GM23338 (cell line): ENCODE measurements at regions not wholly inside any gene's neighbourhood (a gene's known extent, or its start where the extent isn't known, plus 50 kb on each side); places are given as distances from the start of the nearest gene placed in this dataset.

Source experiments
- ATAC-seq: fragments of 200-7000 bp; cut with Tn5 transposase; 3 replicates; pipeline ENCODE4 v1.9.1; 2020
- DNase-seq: peaks from one replicate; pipeline ENCODE4 v3.0.0-alpha.2; 2015; ENCODE audit warnings: low spot score
- H2AFZ ChIP-seq: fragments of 200-600 bp; sonication (generic); 2 replicates; pipeline ENCODE4 v1.8.0; 2016; ENCODE audit warnings: antibody characterized with exemption, mild to moderate bottlenecking, moderate library complexity
- H3F3A ChIP-seq: fragments of 200-600 bp; sonication (generic); replicated peaks from 2 replicates; pipeline ENCODE4 v1.8.0; 2017; ENCODE audit warnings: antibody characterized with exemption, mixed run types, low read depth
- H3K27ac ChIP-seq: fragments of 200-600 bp; sonication (generic); 2 replicates; pipeline ENCODE4 v1.6.1; 2016; ENCODE audit warnings: low read depth
- H3K27me3 ChIP-seq: fragments of 200-600 bp; sonication (generic); 2 replicates; pipeline ENCODE4 v1.8.0; 2016; ENCODE audit warnings: mild to moderate bottlenecking, mixed run types, moderate library complexity; ENCODE audit not compliant: insufficient read depth
- H3K36me3 ChIP-seq: fragments of 200-600 bp; sonication (generic); 2 replicates; pipeline ENCODE4 v1.8.0; 2016; ENCODE audit warnings: mild to moderate bottlenecking; ENCODE audit not compliant: insufficient read depth
- H3K4me1 ChIP-seq: fragments of 200-600 bp; sonication (generic); 2 replicates; pipeline ENCODE4 v1.8.0; 2016; ENCODE audit warnings: mild to moderate bottlenecking, moderate library complexity; ENCODE audit not compliant: insufficient read depth
- H3K4me2 ChIP-seq: fragments of 200-600 bp; sonication (generic); 2 replicates; pipeline ENCODE4 v1.7.1; 2017; ENCODE audit warnings: mixed run types
- H3K4me3 ChIP-seq: fragments of 200-600 bp; sonication (generic); 2 replicates; pipeline ENCODE4 v1.6.1; 2016; ENCODE audit warnings: mixed run types
- H3K79me2 ChIP-seq: fragments of 200-600 bp; sonication (generic); replicated peaks from 2 replicates; pipeline ENCODE4 v1.8.0; 2017; ENCODE audit warnings: mild to moderate bottlenecking; ENCODE audit not compliant: insufficient read depth
- H3K9me2 ChIP-seq: fragments of 200-600 bp; sonication (generic); 2 replicates; pipeline ENCODE4 v1.8.0; 2017; ENCODE audit not compliant: insufficient read depth
- H4K20me1 ChIP-seq: fragments of 200-600 bp; sonication (generic); replicated peaks from 2 replicates; pipeline ENCODE4 v1.8.0; 2017; ENCODE audit warnings: mild to moderate bottlenecking; ENCODE audit not compliant: insufficient read depth
- H3K27ac Mint-ChIP-seq: 2 replicates; pipeline ENCODE4 v1.8.0; 2020; ENCODE audit warnings: inconsistent platforms, mild to moderate bottlenecking, moderate library complexity, mixed read lengths
- H3K27me3 Mint-ChIP-seq: 3 replicates; pipeline ENCODE4 v1.8.0; 2022; ENCODE audit warnings: low read depth, mild to moderate bottlenecking, moderate library complexity, mixed read lengths, inconsistent platforms; ENCODE audit not compliant: insufficient read depth, poor library complexity
- H3K36me3 Mint-ChIP-seq: 3 replicates; pipeline ENCODE4 v1.8.0; 2021; ENCODE audit warnings: low read depth, mild to moderate bottlenecking, inconsistent platforms, moderate library complexity, mixed read lengths
- H3K4me1 Mint-ChIP-seq: 3 replicates; pipeline ENCODE4 v1.8.0; 2020; ENCODE audit warnings: mild to moderate bottlenecking, inconsistent platforms, mixed read lengths
- H3K4me3 Mint-ChIP-seq: 3 replicates; pipeline ENCODE4 v1.8.0; 2021; ENCODE audit warnings: moderate library complexity, mild to moderate bottlenecking, inconsistent platforms, mixed read lengths
- H3K9me3 Mint-ChIP-seq: 3 replicates; pipeline ENCODE4 v1.8.0; 2020; ENCODE audit warnings: moderate library complexity, mild to moderate bottlenecking, inconsistent platforms, mixed read lengths
- CREB1 ChIP-seq: fragments of 250-450 bp; sonication (Bioruptor Pico); IDR thresholded peaks from 2 replicates; pipeline ENCODE4 v1.5.0; 2020; ENCODE audit warnings: low read depth, mild to moderate bottlenecking, moderate library complexity
- CTCF ChIP-seq, 2 experiments: fragments of 200-600 bp in 1 of 2; sonication (generic) in 1 of 2; conservative IDR thresholded peaks; 2 replicates each; pipeline versions ENCODE4 v1.5.1 to v1.6.1; 2016 to 2017; ENCODE audit warnings: antibody characterized with exemption in 2 of 2, low read depth in 2 of 2, mild to moderate bottlenecking in 2 of 2, moderate library complexity in 1 of 2
- ETS1 ChIP-seq: IDR thresholded peaks from 2 replicates; pipeline ENCODE4 v1.6.1; 2016; ENCODE audit warnings: antibody characterized with exemption
- EZH2 ChIP-seq: fragments of 200-600 bp; sonication (generic); IDR thresholded peaks from one replicate; pipeline ENCODE4 v1.8.0; 2017; ENCODE audit warnings: antibody characterized with exemption, mild to moderate bottlenecking, low read depth; ENCODE audit not compliant: unreplicated experiment
- EZH2phosphoT487 ChIP-seq: fragments of 200-600 bp; sonication (generic); IDR thresholded peaks from one replicate; pipeline ENCODE4 v1.8.1; 2018; ENCODE audit warnings: antibody characterized with exemption; ENCODE audit not compliant: unreplicated experiment
- JUNB ChIP-seq: IDR thresholded peaks from one replicate; pipeline ENCODE4 v1.6.1; 2016; ENCODE audit warnings: antibody characterized with exemption; ENCODE audit not compliant: unreplicated experiment
- NANOG ChIP-seq: IDR thresholded peaks from 2 replicates; pipeline ENCODE4 v1.6.1; 2016; ENCODE audit warnings: antibody characterized with exemption, borderline replicate concordance
- POLR2AphosphoS5 ChIP-seq: IDR thresholded peaks from 2 replicates; pipeline ENCODE4 v1.6.1; 2016; ENCODE audit warnings: antibody characterized with exemption, low read depth
- STAT1 ChIP-seq: IDR thresholded peaks from one replicate; pipeline ENCODE4 v1.6.1; 2016; ENCODE audit warnings: antibody characterized with exemption; ENCODE audit not compliant: unreplicated experiment
- ZNF114 ChIP-seq: fragments of 250-450 bp; sonication (Bioruptor Pico); IDR thresholded peaks from 2 replicates; pipeline ENCODE4 v1.5.0; 2020; ENCODE audit warnings: mild to moderate bottlenecking, moderate library complexity
- ZNF331 ChIP-seq: fragments of 250-450 bp; sonication (Bioruptor Pico); IDR thresholded peaks from 2 replicates; pipeline ENCODE4 v1.5.0; 2020; ENCODE audit warnings: low read depth, mild to moderate bottlenecking, moderate library complexity
- TF ChIP-seq, protein P1 (sequence below): fragments of 250-450 bp; sonication (Bioruptor Pico); IDR thresholded peaks from 2 replicates; pipeline ENCODE4 v1.5.0; 2020; ENCODE audit warnings: mild to moderate bottlenecking, moderate library complexity
- TF ChIP-seq, protein P2 (sequence below): IDR thresholded peaks from one replicate; pipeline ENCODE4 v1.6.1; 2018; ENCODE audit warnings: antibody characterized with exemption; ENCODE audit not compliant: unreplicated experiment

DNA sequence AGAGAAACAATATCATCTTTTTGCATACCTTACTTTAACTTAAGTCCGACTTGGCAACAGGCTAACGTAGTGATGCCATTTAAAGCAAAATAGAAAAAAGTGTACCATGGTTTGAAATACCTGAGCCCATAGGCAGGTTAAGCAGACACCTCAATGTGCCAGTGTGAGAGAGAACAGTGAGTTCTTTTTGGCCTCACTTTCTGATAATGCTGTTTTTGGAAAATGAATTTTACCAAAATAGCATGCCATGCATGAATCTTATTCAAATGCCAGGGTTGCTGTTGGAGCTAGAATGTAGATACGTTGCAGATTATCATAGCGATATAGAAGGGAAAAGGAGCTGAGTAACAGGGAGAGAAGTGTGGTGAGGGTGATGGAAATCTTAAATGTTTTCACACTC is 170.2 kb downstream of the OTOR start (continued):
- TF ChIP-seq STAT1 (no peak), NANOG (no peak), CREB1 (CRISPR knock-in tag) (no peak)
- TF ChIP-seq, protein P1, sequence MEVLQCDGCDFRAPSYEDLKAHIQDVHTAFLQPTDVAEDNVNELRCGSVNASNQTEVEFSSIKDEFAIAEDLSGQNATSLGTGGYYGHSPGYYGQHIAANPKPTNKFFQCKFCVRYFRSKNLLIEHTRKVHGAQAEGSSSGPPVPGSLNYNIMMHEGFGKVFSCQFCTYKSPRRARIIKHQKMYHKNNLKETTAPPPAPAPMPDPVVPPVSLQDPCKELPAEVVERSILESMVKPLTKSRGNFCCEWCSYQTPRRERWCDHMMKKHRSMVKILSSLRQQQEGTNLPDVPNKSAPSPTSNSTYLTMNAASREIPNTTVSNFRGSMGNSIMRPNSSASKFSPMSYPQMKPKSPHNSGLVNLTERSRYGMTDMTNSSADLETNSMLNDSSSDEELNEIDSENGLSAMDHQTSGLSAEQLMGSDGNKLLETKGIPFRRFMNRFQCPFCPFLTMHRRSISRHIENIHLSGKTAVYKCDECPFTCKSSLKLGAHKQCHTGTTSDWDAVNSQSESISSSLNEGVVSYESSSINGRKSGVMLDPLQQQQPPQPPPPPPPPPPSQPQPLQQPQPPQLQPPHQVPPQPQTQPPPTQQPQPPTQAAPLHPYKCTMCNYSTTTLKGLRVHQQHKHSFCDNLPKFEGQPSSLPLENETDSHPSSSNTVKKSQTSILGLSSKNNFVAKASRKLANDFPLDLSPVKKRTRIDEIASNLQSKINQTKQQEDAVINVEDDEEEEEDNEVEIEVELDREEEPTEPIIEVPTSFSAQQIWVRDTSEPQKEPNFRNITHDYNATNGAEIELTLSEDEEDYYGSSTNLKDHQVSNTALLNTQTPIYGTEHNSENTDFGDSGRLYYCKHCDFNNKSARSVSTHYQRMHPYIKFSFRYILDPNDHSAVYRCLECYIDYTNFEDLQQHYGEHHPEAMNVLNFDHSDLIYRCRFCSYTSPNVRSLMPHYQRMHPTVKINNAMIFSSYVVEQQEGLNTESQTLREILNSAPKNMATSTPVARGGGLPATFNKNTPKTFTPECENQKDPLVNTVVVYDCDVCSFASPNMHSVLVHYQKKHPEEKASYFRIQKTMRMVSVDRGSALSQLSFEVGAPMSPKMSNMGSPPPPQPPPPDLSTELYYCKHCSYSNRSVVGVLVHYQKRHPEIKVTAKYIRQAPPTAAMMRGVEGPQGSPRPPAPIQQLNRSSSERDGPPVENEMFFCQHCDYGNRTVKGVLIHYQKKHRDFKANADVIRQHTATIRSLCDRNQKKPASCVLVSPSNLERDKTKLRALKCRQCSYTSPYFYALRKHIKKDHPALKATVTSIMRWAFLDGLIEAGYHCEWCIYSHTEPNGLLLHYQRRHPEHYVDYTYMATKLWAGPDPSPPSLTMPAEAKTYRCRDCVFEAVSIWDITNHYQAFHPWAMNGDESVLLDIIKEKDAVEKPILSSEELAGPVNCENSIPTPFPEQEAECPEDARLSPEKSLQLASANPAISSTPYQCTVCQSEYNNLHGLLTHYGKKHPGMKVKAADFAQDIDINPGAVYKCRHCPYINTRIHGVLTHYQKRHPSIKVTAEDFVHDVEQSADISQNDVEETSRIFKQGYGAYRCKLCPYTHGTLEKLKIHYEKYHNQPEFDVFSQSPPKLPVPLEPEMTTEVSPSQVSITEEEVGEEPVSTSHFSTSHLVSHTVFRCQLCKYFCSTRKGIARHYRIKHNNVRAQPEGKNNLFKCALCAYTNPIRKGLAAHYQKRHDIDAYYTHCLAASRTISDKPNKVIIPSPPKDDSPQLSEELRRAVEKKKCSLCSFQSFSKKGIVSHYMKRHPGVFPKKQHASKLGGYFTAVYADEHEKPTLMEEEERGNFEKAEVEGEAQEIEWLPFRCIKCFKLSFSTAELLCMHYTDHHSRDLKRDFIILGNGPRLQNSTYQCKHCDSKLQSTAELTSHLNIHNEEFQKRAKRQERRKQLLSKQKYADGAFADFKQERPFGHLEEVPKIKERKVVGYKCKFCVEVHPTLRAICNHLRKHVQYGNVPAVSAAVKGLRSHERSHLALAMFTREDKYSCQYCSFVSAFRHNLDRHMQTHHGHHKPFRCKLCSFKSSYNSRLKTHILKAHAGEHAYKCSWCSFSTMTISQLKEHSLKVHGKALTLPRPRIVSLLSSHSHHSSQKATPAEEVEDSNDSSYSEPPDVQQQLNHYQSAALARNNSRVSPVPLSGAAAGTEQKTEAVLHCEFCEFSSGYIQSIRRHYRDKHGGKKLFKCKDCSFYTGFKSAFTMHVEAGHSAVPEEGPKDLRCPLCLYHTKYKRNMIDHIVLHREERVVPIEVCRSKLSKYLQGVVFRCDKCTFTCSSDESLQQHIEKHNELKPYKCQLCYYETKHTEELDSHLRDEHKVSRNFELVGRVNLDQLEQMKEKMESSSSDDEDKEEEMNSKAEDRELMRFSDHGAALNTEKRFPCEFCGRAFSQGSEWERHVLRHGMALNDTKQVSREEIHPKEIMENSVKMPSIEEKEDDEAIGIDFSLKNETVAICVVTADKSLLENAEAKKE (CRISPR knock-in tag), result no peak

DNA sequence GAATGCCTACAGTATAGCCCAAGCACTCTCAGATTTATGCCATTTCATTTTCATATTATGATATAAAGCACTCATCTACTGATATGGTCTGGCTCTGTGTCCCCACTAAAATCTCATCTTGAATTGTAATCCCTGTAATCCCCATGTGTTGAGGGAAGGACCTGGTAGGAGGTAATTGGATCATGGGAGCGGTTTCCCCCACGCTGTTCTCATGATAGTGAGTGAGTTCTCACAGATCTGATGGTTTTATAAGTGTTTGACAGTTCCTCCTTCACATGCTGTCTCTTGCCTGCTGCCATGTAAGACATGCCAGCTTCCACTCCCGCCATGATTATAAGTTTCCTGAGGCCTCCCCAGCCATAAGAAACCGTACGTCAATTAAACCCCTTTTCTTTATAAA is 171.7 kb downstream of the OTOR start:
- Histone ChIP-seq H3K27me3 (no peaks in the 10 kb centered on the region), H3K79me2 (no peaks in the 10 kb centered on the region), H4K20me1 (no peaks in the 10 kb centered on the region), H3K4me3 (no peak overlapping the region), H3K4me1 (peaks cover 10% of the 10 kb centered on the region), H3K27ac (no peak overlapping the region), H3K4me2 (no peak overlapping the region), H2AFZ (no peak overlapping the region), H3K9me2 (0 out of 2 replicates have a peak, but pooled peaks cover 7% of the 10 kb centered on the region), H3F3A (no peaks in the 10 kb centered on the region), H3K36me3 (no peaks in the 10 kb centered on the region)
- peaks cover 31% of the 10 kb centered on the region for H3K4me1 Mint-ChIP-seq
- no peak for DNase-seq
- H3K27ac Mint-ChIP-seq, result no peak overlapping the region
- ATAC-seq, result no peak
- H3K27me3 Mint-ChIP-seq, result peaks cover 2% of the 10 kb centered on the region
- H3K9me3 Mint-ChIP-seq, result peaks cover 19% of the 10 kb centered on the region
- H3K4me3 Mint-ChIP-seq, result no peak overlapping the region
- H3K36me3 Mint-ChIP-seq, result peaks cover 16% of the 10 kb centered on the region
- TF ChIP-seq, protein P2, sequence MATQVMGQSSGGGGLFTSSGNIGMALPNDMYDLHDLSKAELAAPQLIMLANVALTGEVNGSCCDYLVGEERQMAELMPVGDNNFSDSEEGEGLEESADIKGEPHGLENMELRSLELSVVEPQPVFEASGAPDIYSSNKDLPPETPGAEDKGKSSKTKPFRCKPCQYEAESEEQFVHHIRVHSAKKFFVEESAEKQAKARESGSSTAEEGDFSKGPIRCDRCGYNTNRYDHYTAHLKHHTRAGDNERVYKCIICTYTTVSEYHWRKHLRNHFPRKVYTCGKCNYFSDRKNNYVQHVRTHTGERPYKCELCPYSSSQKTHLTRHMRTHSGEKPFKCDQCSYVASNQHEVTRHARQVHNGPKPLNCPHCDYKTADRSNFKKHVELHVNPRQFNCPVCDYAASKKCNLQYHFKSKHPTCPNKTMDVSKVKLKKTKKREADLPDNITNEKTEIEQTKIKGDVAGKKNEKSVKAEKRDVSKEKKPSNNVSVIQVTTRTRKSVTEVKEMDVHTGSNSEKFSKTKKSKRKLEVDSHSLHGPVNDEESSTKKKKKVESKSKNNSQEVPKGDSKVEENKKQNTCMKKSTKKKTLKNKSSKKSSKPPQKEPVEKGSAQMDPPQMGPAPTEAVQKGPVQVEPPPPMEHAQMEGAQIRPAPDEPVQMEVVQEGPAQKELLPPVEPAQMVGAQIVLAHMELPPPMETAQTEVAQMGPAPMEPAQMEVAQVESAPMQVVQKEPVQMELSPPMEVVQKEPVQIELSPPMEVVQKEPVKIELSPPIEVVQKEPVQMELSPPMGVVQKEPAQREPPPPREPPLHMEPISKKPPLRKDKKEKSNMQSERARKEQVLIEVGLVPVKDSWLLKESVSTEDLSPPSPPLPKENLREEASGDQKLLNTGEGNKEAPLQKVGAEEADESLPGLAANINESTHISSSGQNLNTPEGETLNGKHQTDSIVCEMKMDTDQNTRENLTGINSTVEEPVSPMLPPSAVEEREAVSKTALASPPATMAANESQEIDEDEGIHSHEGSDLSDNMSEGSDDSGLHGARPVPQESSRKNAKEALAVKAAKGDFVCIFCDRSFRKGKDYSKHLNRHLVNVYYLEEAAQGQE, result no peak
- TF ChIP-seq ETS1, result no peak
- TF ChIP-seq JUNB, result no peak
- TF ChIP-seq STAT1, result no peak
- no peak for TF ChIP-seq NANOG
- no peak for TF ChIP-seq ZNF114
- no peak for TF ChIP-seq CREB1 (CRISPR knock-in tag)
- no peak for TF ChIP-seq CTCF (conservative IDR thresholded peaks at IDR 0.05; ENCODE audit: low read depth in 2 of 2)
- TF ChIP-seq EZH2phosphoT487, result no peak
- TF ChIP-seq EZH2, result no peak
- no peak for TF ChIP-seq ZNF331
- TF ChIP-seq POLR2AphosphoS5, result no peak
